H1 (cell line): ENCODE measurements at regions not wholly inside any gene's neighbourhood (a gene's known extent, or its start where the extent isn't known, plus 50 kb on each side); places are given as distances from the start of the nearest gene placed in this dataset.

Experiments used
- POU5F1 ChIP-seq: IDR thresholded peaks from 2 replicates; pipeline ENCODE4 v1.6.1; 2011; ENCODE audit warnings: low read depth, mild to moderate bottlenecking, low read length, moderate library complexity
- RBBP5 ChIP-seq: IDR thresholded peaks from 2 replicates; pipeline ENCODE4 v1.7.1; 2012; ENCODE audit warnings: low read depth, mild to moderate bottlenecking, inconsistent platforms, low read length, moderate library complexity, borderline replicate concordance
- RNF2 ChIP-seq: fragments of 200-900, 300-1000 bp; sonication (generic); IDR thresholded peaks from 2 replicates; pipeline ENCODE4 v1.7.1; 2016; ENCODE audit warnings: borderline replicate concordance, low read depth, mild to moderate bottlenecking, antibody characterized with exemption, low read length; ENCODE audit not compliant: poor library complexity, severe bottlenecking; ENCODE audit errors: missing control alignments
- TF ChIP-seq, protein P1 (sequence below): fragments of 300-600 bp; sonication (generic); IDR thresholded peaks from 2 replicates; pipeline ENCODE4 v1.7.1; 2012; ENCODE audit warnings: low read length, moderate library complexity, mild to moderate bottlenecking, inconsistent platforms; ENCODE audit not compliant: insufficient replicate concordance
- TF ChIP-seq, protein P2 (sequence below): IDR thresholded peaks from 2 replicates; pipeline ENCODE4 v1.6.1; 2011; ENCODE audit warnings: low read length, improper control_type of control experiment

DNA sequence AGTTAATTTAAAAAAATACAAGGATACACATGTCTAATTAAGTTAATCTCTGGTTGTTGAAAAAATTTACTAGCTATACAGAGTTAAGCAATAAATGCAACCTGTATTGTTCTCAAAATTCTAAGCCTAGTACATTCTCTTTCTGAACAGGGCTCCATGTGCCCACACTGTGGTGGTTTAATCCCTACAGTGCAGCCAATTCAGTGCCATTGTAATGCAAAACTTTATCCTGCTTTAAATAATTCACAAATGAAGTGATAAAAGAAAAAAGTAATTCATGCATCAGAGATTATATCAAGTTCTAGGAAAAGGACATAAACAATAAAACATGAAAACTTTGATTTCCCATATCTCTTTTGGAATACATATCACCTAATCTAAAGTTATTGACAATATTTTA, 1089.2 kb downstream of the C4orf33 start (continued):
- TF ChIP-seq, protein P1, sequence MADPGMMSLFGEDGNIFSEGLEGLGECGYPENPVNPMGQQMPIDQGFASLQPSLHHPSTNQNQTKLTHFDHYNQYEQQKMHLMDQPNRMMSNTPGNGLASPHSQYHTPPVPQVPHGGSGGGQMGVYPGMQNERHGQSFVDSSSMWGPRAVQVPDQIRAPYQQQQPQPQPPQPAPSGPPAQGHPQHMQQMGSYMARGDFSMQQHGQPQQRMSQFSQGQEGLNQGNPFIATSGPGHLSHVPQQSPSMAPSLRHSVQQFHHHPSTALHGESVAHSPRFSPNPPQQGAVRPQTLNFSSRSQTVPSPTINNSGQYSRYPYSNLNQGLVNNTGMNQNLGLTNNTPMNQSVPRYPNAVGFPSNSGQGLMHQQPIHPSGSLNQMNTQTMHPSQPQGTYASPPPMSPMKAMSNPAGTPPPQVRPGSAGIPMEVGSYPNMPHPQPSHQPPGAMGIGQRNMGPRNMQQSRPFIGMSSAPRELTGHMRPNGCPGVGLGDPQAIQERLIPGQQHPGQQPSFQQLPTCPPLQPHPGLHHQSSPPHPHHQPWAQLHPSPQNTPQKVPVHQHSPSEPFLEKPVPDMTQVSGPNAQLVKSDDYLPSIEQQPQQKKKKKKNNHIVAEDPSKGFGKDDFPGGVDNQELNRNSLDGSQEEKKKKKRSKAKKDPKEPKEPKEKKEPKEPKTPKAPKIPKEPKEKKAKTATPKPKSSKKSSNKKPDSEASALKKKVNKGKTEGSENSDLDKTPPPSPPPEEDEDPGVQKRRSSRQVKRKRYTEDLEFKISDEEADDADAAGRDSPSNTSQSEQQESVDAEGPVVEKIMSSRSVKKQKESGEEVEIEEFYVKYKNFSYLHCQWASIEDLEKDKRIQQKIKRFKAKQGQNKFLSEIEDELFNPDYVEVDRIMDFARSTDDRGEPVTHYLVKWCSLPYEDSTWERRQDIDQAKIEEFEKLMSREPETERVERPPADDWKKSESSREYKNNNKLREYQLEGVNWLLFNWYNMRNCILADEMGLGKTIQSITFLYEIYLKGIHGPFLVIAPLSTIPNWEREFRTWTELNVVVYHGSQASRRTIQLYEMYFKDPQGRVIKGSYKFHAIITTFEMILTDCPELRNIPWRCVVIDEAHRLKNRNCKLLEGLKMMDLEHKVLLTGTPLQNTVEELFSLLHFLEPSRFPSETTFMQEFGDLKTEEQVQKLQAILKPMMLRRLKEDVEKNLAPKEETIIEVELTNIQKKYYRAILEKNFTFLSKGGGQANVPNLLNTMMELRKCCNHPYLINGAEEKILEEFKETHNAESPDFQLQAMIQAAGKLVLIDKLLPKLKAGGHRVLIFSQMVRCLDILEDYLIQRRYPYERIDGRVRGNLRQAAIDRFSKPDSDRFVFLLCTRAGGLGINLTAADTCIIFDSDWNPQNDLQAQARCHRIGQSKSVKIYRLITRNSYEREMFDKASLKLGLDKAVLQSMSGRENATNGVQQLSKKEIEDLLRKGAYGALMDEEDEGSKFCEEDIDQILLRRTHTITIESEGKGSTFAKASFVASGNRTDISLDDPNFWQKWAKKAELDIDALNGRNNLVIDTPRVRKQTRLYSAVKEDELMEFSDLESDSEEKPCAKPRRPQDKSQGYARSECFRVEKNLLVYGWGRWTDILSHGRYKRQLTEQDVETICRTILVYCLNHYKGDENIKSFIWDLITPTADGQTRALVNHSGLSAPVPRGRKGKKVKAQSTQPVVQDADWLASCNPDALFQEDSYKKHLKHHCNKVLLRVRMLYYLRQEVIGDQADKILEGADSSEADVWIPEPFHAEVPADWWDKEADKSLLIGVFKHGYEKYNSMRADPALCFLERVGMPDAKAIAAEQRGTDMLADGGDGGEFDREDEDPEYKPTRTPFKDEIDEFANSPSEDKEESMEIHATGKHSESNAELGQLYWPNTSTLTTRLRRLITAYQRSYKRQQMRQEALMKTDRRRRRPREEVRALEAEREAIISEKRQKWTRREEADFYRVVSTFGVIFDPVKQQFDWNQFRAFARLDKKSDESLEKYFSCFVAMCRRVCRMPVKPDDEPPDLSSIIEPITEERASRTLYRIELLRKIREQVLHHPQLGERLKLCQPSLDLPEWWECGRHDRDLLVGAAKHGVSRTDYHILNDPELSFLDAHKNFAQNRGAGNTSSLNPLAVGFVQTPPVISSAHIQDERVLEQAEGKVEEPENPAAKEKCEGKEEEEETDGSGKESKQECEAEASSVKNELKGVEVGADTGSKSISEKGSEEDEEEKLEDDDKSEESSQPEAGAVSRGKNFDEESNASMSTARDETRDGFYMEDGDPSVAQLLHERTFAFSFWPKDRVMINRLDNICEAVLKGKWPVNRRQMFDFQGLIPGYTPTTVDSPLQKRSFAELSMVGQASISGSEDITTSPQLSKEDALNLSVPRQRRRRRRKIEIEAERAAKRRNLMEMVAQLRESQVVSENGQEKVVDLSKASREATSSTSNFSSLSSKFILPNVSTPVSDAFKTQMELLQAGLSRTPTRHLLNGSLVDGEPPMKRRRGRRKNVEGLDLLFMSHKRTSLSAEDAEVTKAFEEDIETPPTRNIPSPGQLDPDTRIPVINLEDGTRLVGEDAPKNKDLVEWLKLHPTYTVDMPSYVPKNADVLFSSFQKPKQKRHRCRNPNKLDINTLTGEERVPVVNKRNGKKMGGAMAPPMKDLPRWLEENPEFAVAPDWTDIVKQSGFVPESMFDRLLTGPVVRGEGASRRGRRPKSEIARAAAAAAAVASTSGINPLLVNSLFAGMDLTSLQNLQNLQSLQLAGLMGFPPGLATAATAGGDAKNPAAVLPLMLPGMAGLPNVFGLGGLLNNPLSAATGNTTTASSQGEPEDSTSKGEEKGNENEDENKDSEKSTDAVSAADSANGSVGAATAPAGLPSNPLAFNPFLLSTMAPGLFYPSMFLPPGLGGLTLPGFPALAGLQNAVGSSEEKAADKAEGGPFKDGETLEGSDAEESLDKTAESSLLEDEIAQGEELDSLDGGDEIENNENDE, result peak; percentile 51
- TF ChIP-seq, protein P2, sequence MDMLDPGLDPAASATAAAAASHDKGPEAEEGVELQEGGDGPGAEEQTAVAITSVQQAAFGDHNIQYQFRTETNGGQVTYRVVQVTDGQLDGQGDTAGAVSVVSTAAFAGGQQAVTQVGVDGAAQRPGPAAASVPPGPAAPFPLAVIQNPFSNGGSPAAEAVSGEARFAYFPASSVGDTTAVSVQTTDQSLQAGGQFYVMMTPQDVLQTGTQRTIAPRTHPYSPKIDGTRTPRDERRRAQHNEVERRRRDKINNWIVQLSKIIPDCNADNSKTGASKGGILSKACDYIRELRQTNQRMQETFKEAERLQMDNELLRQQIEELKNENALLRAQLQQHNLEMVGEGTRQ, result no peak
- TF ChIP-seq POU5F1 (peak; percentile 91), RNF2 (no peak), RBBP5 (no peak)
- TF ChIP-seq, all 59 proteins: peak for 3
